Limb (tissue), 2 donors: ENCODE measurements at regions not wholly inside any gene's neighbourhood (a gene's known extent, or its start where the extent isn't known, plus 50 kb on each side); places are given as distances from the start of the nearest gene placed in this dataset.

ENCODE experiments used
- DNase-seq, 2 donors: peaks; one replicate each; pipeline ENCODE4 v3.0.0-alpha.2; 2016; ENCODE audit errors: extremely low spot score in 2 of 2

- DNase-seq = no peak
Measured at GRCh38 chr10:3871424-3871996, 86.5 kb upstream of the KLF6 start.

GRCh38 chr10:3869036-3869435, 84.0 kb upstream of the KLF6 start:
- no peak for DNase-seq

- no peak for DNase-seq
Measured at GRCh38 chr10:3868271-3868664, 83.3 kb upstream of the KLF6 start.

GRCh38 chr10:3867454-3868270, 82.7 kb upstream of the KLF6 start:
- DNase-seq = no peak

GRCh38 chr10:3866332-3866731, 81.3 kb upstream of the KLF6 start:
- DNase-seq = no peak

GRCh38 chr10:3865565-3865964, 80.6 kb upstream of the KLF6 start:
- DNase-seq = no peak

- DNase-seq = no peak
Measured at GRCh38 chr10:3861795-3862194, 76.8 kb upstream of the KLF6 start.

GRCh38 chr10:3858051-3858845, 73.2 kb upstream of the KLF6 start:
- no peak for DNase-seq

- DNase-seq = no peak
Measured at GRCh38 chr10:3857318-3857717, 72.3 kb upstream of the KLF6 start.

- DNase-seq = no peak
Measured at GRCh38 chr10:3856593-3856992, 71.6 kb upstream of the KLF6 start.

GRCh38 chr10:3853547-3854303, 68.7 kb upstream of the KLF6 start:
- no peak for DNase-seq

- DNase-seq = no peak
Measured at GRCh38 chr10:3853016-3853415, 68.0 kb upstream of the KLF6 start.

GRCh38 chr10:3852147-3852904, 67.3 kb upstream of the KLF6 start:
- DNase-seq = no peak

GRCh38 chr10:3850999-3851937, 66.3 kb upstream of the KLF6 start:
- DNase-seq = no peak

- DNase-seq = no peak
Measured at GRCh38 chr10:3848775-3849635, 64.0 kb upstream of the KLF6 start.

- DNase-seq = no peak
Measured at GRCh38 chr10:3848005-3848774, 63.2 kb upstream of the KLF6 start.

GRCh38 chr10:3846736-3847135, 61.7 kb upstream of the KLF6 start:
- no peak for DNase-seq

GRCh38 chr10:3844491-3845025, 59.5 kb upstream of the KLF6 start:
- no peak for DNase-seq
